GM18511 (cell line): ENCODE measurements at regions not wholly inside any gene's neighbourhood (a gene's known extent, or its start where the extent isn't known, plus 50 kb on each side); places are given as distances from the start of the nearest gene placed in this dataset.

Experiments used
- ATAC-seq: cut with Tn5 transposase; IDR thresholded peaks from one replicate; pipeline ENCODE4 v1.9.1; 2021; ENCODE audit warnings: mild to moderate bottlenecking, moderate library complexity; ENCODE audit not compliant: unreplicated experiment

GRCh38 chr18:78130232-78131195, 849.1 kb upstream of the SALL3 start:
- ATAC-seq: no peak

- no peak for ATAC-seq
Measured at GRCh38 chr18:78133729-78134128, 845.9 kb upstream of the SALL3 start.

DNA sequence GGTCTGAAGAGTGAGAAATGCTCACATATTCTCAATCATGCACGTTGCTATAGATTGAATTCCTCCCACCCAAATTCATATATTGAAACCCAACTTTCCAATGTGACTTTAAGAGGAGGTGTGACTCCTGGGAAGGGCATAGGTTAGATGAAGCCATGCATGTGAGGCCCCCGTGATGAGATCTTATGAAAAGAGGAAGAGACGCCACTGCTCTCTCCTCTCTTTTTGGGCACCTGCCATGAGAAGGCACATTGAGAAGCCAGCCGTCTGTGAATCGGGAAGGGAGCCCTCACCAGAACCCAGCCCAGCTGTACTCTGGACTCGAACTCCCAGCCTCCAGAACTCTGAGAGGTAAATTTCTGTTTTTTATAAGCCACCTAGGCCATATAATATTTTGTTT, 842.6 kb upstream of the SALL3 start:
- ATAC-seq: no peak

DNA sequence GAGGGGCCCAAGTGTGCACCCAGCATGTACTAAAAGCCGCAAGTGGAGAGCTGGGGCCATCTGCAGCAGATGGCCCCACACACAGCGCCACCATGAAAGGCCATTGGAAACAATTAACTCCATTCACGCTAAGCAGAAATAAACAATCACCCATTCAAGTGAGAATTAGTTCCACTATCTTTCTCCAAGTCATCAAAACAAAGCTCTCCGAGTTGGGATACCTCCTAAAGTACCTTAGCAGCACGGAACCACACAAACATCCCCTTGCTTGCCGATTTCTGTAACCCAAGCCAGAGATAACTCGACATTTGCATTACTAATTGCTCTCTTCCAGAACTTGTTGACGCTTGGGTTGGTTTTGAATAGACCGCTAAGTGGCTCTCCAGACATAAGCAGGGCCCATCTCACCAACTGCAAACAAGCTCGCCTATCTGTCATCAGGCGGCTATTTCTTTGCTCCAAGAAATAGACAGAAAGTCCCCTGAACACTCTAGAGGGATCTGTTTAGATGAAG, 840.6 kb upstream of the SALL3 start:
- ATAC-seq: no peak

DNA sequence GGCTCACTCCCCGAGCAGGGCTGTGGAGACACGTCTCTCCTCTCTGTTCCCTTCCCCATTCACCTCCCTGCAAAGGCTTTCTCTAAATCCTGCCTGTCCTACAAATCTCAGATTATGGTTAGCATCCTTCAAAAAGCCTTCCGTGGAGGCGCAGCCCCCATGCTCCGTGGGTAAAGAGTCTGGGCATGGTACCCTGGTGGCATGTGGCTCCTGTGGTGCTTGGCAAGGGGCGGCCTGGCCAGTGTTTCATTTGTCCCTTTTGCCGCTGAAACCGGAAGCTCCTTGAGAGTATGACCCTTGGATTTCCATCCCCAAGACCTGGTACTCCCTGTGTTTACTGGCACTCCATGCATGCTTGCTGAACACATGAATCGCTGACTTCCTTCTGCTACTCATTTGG, 839.3 kb upstream of the SALL3 start:
- ATAC-seq: no peak

- no peak for ATAC-seq
Measured at GRCh38 chr18:78144669-78145068, 834.9 kb upstream of the SALL3 start.

DNA sequence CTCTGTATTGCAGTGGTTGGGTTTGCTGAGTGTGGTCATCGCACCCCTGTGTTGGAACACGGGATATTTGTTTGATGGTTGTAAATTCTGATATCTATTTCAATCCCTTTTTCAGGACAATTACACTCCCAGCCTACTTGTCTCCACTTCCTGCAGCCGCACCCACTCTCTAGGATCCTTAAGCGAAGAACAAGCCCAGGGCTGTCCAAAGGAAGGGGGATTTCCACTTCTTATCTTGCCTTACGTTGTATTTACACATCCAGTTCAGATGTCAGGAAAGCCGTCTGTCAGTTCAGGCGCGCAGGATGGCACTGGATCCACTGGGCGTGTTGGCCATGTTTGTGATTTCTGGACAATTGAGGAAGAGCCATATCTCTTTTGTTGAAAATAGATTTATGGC, 834.5 kb upstream of the SALL3 start:
- no peak for ATAC-seq

DNA sequence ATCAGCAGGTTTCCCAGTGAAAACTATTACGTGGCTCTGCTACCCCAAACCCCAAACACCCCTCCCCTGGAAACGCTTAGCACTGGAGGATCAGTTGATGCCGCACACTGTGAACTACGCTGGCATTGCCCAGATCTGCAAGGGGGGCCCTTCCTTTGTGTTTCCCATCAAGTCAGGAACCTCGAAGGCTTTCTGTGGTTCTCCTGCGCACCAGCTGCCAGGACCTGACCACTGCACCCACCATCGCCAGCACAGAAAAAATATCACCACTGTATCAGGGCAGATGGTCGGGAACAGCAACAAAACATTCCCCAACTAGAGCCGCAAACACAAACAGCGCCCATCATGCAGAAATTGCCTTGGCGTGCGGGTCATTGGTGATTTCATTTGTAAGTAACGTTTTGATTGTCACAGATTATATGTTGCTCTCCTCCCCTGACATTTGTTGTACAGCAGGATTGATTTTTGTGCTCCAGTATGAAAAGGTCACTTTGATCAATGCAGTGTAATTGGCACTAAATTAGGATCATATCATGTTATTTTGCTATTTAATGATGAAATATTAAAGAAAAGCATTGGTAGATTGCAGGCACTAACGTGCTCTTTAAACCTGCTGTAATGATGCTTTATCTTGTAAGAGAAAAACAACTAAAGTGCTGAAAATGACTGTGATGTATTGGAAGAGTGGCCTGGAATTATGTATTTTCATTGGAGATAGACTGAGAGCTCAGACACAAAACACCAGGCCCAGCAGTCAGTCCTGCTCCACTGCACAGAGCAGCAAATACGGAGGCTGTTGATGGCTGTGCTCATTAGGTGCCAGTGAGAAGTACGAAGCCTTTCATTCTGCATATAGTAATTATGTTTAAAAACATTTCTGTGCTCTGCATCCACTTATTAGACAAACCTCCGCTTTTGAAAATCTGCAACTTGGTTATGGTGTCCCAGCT, 833.2 kb upstream of the SALL3 start:
- no peak for ATAC-seq

GRCh38 chr18:78150590-78150989, 829.0 kb upstream of the SALL3 start:
- ATAC-seq: no peak

DNA sequence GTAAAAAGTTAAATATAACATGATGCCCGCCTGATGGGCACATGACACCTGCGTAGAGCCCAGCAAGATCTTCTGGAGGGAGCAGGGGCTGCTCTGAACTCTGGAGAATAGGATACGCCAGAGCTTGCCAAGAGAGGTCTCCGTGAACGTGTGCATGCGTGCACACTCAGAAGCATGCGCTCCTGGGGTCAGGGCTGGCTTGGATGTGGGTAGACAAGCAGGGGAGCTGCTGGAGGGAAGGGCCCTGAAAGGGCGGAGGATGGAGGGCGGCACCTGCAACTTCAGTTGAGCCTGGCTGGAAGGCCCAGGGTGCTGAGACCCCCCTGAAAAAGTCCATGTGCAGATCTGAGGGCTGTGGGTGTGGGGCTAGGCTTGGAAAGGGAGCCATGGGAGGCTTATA, 828.4 kb upstream of the SALL3 start:
- ATAC-seq: no peak

DNA sequence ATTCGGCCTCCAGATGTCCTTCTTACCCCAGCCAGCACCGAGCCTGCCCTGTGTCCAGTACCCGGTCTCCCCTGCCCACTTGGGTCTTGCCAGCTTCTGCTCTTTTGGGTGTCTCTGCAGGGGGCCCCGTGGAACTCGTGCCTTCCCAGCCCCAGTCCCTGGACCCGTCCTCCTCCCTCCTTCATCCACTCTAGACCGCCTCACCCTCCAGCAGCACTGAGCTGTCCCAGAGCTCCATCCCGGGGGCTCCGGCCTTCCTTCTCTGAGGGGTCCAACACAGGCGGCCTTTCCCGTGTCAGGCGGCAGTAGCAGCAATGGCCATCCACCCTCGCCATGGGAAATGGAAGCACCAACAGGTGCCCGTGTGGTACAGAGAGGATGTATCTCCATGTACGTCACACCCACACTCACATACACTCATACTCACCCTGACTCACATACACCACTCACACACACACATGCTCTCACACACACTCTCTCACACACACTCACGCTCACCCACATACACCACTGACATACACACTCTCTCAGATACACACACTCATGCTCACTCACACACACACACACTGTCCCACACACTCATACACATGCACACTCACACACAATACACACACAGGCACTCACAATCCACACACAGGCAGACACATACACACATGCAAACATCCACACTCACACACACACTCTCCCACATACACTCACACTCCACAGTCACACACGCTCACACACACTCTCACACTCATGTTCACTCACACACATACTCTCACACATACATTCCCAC, 827.5 kb upstream of the SALL3 start:
- ATAC-seq: no peak

DNA sequence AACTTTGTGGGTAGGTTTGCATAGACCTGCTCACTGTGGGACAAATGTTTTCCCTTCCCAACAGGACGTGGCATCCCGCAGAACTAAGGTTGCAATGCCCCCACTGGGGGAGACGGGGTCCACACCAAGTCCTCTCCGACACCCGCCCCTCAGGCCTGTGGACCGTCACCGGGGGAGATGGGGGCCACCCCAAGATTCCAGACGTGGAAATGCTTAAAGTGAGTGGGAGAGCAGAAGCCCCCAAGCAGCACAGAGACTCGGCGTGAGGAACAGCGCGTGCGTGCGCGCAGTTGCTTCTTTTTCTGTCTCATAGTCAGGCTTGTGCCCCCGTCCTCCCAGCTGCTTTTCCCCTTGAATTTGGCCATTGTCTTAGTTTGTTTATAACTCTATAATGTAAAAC, 826.3 kb upstream of the SALL3 start:
- no peak for ATAC-seq

- no peak for ATAC-seq
Measured at GRCh38 chr18:78154444-78154843, 825.2 kb upstream of the SALL3 start.

DNA sequence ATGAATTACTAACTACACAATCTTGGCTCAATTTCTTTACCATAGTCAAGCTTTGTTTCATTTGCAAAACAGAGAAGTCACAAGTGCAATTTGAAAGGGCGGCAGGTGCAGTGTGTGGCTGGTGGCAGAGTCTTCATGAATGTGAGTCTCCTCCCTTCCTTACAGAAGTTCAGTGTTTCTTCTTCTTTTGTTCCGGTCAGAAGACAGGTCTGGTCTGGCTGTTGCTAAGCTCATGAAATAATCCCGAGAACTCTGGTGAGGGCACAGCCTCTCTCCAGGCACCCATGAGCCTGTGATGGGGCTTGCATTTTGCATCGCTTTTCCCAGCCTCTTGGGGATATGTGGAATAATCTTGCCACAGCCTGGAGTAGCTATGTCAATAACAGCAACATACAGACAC, 824.8 kb upstream of the SALL3 start:
- no peak for ATAC-seq

DNA sequence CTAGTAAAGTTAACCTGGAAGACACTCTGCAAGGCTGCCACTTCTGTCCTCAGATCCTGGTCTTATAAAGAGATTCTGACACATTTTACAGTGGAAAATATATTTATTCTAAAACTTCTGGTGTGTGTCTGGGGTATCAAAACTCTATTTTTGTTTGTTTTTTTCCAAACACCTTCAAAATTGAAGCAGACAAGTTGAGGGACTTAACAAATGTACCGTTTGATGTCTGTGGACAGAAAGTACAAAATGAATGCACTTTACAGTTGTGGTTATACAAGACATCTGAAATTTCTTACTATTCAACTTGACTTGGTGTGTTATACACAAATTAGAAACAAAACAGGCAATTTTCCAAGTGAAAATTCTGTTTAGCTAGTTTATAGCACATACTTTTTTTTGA, 823.2 kb upstream of the SALL3 start:
- no peak for ATAC-seq

DNA sequence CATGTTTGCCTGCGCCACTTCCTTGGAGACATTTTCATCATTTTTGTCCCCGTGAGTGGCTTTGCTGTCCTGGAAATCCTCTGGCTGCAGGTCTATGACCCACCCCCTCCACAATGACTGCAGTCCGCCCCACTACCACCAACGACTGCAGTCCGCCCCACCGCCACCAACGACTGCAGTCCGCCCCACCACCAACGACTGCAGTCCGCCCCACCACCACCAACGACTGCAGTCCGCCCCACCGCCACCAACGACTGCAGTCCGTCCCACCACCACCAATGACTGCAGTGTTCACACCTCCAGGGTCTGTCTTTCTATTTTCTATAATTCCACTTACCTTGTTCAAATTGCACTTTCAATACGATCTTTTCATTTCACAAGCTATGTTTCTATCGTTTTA, 820.7 kb upstream of the SALL3 start:
- no peak for ATAC-seq

DNA sequence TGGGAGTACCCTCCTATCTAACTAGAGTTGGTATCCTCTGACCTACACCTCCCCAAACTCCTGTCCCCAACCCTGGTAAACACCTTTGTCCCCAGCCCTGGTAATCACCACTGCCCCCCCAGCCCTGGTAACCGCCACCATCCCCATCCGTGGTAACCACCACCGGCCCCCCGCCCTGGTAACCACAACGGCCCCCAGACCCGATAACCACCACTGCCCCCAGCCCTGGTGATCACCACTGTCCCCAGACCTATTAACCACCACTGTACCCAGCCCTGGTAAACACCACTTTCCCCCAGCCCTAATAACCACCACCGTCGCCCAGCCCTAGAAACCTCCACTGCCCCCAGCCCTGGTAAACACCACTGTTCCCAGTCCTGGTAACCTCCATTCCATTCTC, 820.2 kb upstream of the SALL3 start:
- ATAC-seq: no peak

DNA sequence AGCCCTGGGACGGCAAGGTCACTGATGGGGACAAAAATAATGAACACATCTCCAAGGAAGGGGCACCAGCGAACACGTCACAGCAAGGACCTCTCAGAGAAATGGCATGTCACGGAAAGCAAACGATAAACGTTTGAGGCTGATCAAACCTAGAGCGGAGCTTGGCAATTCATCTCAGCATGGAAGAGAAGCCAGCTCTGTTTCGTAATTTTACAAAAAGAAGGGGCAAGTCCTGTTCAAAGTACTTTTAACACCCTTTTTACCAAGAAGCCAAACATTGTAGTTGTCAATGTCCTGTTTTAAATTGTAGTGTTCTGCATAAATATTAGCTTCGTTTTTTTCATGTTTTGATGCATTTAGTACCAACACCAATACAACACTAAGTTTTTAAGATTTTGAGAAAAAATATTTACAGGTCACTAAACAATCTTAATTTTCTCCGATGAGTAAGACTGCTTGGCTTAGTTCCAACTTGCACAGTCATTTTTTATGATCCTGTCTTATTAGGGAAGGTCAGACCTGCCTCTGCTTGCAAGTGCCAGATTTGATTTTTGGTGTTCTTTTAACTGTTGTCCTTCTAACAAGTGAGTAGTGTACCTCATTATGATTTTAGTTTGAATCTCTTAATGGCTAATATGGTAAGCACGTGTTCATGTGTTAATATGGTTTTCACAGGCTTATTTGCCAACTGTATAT, 818.5 kb upstream of the SALL3 start:
- no peak for ATAC-seq

- ATAC-seq: no peak
Measured at GRCh38 chr18:78165525-78165924, 814.1 kb upstream of the SALL3 start.

- no peak for ATAC-seq
Measured at GRCh38 chr18:78168526-78168925, 811.1 kb upstream of the SALL3 start.
